Medulla oblongata (tissue), 1 donor: ENCODE measurements at regions not wholly inside any gene's neighbourhood (a gene's known extent, or its start where the extent isn't known, plus 50 kb on each side); places are given as distances from the start of the nearest gene placed in this dataset.

ENCODE experiments used
- DNase-seq: peaks from one replicate; pipeline ENCODE4 v3.0.0-alpha.2; 2015; ENCODE audit errors: extremely low spot score

GRCh38 chr22:47848184-47848920 lies 1085.9 kb downstream of the TBC1D22A start:
- DNase-seq = no peak

GRCh38 chr22:47847131-47847890 lies 1084.9 kb downstream of the TBC1D22A start:
- DNase-seq = no peak

- no peak for DNase-seq
Measured at GRCh38 chr22:47846206-47846605, 1083.8 kb downstream of the TBC1D22A start.

- no peak for DNase-seq
Measured at GRCh38 chr22:47842119-47842518, 1079.7 kb downstream of the TBC1D22A start.

GRCh38 chr22:47841156-47841555 lies 1078.7 kb downstream of the TBC1D22A start:
- no peak for DNase-seq

- DNase-seq = no peak
Measured at GRCh38 chr22:47839595-47840227, 1077.3 kb downstream of the TBC1D22A start.

GRCh38 chr22:47837703-47838102 lies 1075.3 kb downstream of the TBC1D22A start:
- no peak for DNase-seq

- no peak for DNase-seq
Measured at GRCh38 chr22:47836957-47837356, 1074.5 kb downstream of the TBC1D22A start.

GRCh38 chr22:47835726-47836125 lies 1073.3 kb downstream of the TBC1D22A start:
- DNase-seq = no peak

- DNase-seq = no peak
Measured at GRCh38 chr22:47826016-47826415, 1063.6 kb downstream of the TBC1D22A start.

- DNase-seq = no peak
Measured at GRCh38 chr22:47822422-47822821, 1060.0 kb downstream of the TBC1D22A start.

- DNase-seq = no peak
Measured at GRCh38 chr22:47818496-47818895, 1056.0 kb downstream of the TBC1D22A start.

GRCh38 chr22:47817380-47817779 lies 1054.9 kb downstream of the TBC1D22A start:
- DNase-seq = no peak

- DNase-seq = no peak
Measured at GRCh38 chr22:47816863-47817210, 1054.4 kb downstream of the TBC1D22A start.

GRCh38 chr22:47816121-47816862 lies 1053.8 kb downstream of the TBC1D22A start:
- no peak for DNase-seq

GRCh38 chr22:47814474-47814873 lies 1052.0 kb downstream of the TBC1D22A start:
- DNase-seq = no peak

- no peak for DNase-seq
Measured at GRCh38 chr22:47813661-47814060, 1051.2 kb downstream of the TBC1D22A start.

GRCh38 chr22:47811971-47812370 lies 1049.5 kb downstream of the TBC1D22A start:
- no peak for DNase-seq

- no peak for DNase-seq
Measured at GRCh38 chr22:47810505-47811500, 1048.4 kb downstream of the TBC1D22A start.

GRCh38 chr22:47808886-47809620 lies 1046.6 kb downstream of the TBC1D22A start:
- no peak for DNase-seq
